RPMI8226 (cell line): ENCODE measurements at regions not wholly inside any gene's neighbourhood (a gene's known extent, or its start where the extent isn't known, plus 50 kb on each side); places are given as distances from the start of the nearest gene placed in this dataset.

ENCODE experiments used
- DNase-seq: peaks from one replicate; pipeline ENCODE4 v3.0.0-alpha.2; 2015

- no peak for DNase-seq
Observed at GRCh38 chr7:110609336-110609735, 481.6 kb upstream of the LRRN3 start.

DNA sequence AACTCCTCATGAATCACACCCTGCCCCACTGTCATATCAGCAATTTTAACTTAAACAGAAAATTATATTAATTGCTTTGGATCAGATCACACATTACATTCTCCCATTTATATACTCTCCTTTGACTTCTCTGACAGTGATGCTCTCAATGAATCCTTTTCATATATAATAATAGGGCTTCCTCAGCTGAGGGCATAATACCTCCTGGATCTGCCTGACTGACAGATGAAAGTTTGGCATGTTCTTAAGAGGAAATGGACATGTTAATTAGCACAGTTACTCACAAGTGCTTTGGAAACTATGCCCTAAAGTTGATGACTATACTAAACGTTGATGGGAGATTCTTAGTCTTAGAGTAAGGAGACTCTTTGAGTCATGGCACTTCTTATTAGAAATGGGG, 478.2 kb upstream of the LRRN3 start:
- no peak for DNase-seq
